ENCODE measurements at regions not wholly inside any gene's neighbourhood (a gene's known extent, or its start where the extent isn't known, plus 50 kb on each side); places are given as distances from the start of the nearest gene placed in this dataset.

GRCh38 chr18:78405763-78406162, 573.9 kb upstream of the SALL3 start:
- no peak for DNase-seq

GRCh38 chr18:78406743-78407465, 572.7 kb upstream of the SALL3 start:
- DNase-seq, result no peak

- no peak for DNase-seq
Observed at GRCh38 chr18:78407466-78407844, 572.2 kb upstream of the SALL3 start.

- DNase-seq, result no peak
Observed at GRCh38 chr18:78408623-78409022, 571.0 kb upstream of the SALL3 start.

GRCh38 chr18:78410094-78410786, 569.4 kb upstream of the SALL3 start:
- no peak for DNase-seq

GRCh38 chr18:78411539-78411938, 568.1 kb upstream of the SALL3 start:
- DNase-seq, result no peak

GRCh38 chr18:78414302-78414701, 565.3 kb upstream of the SALL3 start:
- no peak for DNase-seq

- no peak for DNase-seq
Observed at GRCh38 chr18:78416853-78417252, 562.8 kb upstream of the SALL3 start.

- no peak for DNase-seq
Observed at GRCh38 chr18:78418379-78418778, 561.2 kb upstream of the SALL3 start.

- DNase-seq, result no peak
Observed at GRCh38 chr18:78419171-78419570, 560.4 kb upstream of the SALL3 start.

GRCh38 chr18:78420116-78420515, 559.5 kb upstream of the SALL3 start:
- DNase-seq, result no peak

- DNase-seq, result no peak
Observed at GRCh38 chr18:78421392-78421791, 558.2 kb upstream of the SALL3 start.

- DNase-seq, result no peak
Observed at GRCh38 chr18:78422336-78422735, 557.3 kb upstream of the SALL3 start.

GRCh38 chr18:78423811-78424210, 555.8 kb upstream of the SALL3 start:
- DNase-seq, result no peak

- DNase-seq, result no peak
Observed at GRCh38 chr18:78424403-78425018, 555.1 kb upstream of the SALL3 start.

- no peak for DNase-seq
Observed at GRCh38 chr18:78425019-78425412, 554.6 kb upstream of the SALL3 start.

- no peak for DNase-seq
Observed at GRCh38 chr18:78427081-78427480, 552.5 kb upstream of the SALL3 start.

GRCh38 chr18:78429127-78430108, 550.2 kb upstream of the SALL3 start:
- no peak for DNase-seq

- no peak for DNase-seq
Observed at GRCh38 chr18:78430131-78430758, 549.4 kb upstream of the SALL3 start.

- no peak for DNase-seq
Observed at GRCh38 chr18:78431606-78432005, 548.0 kb upstream of the SALL3 start.

GRCh38 chr18:78433562-78433961, 546.1 kb upstream of the SALL3 start:
- DNase-seq, result no peak
